ENCODE measurements at regions not wholly inside any gene's neighbourhood (a gene's known extent, or its start where the extent isn't known, plus 50 kb on each side); places are given as distances from the start of the nearest gene placed in this dataset.

- Histone ChIP-seq H2BK5ac (ENCODE audit: low read depth, low read length, poor library complexity, severe bottlenecking) (no peak overlapping the region), H2AK5ac (ENCODE audit: low read length, severe bottlenecking) (no peak overlapping the region), H3K79me1 (replicated peaks; ENCODE audit: low read length, poor library complexity, severe bottlenecking) (no peaks in the 10 kb centered on the region), H3K27ac (ENCODE audit: low read length, poor library complexity, severe bottlenecking) (no peak overlapping the region), H2AFZ (ENCODE audit: low read depth, low read length) (no peak overlapping the region), H3K4ac (ENCODE audit: low read depth in 1 of 2, low read length in 2 of 2) (no peak overlapping the region), H3K4me1 (ENCODE audit: control insufficient read depth, insufficient read depth, low read depth, low read length) (peaks cover 4% of the 10 kb centered on the region), H4K91ac (ENCODE audit: low read length) (no peak overlapping the region), H3K4me3 (ENCODE audit: insufficient read depth in 1 of 2, low read depth in 1 of 2, low read length in 2 of 2) (no peak overlapping the region), H3K14ac (ENCODE audit: low read length in 2 of 2) (no peak overlapping the region), H3K9ac (ENCODE audit: low read length) (no peak overlapping the region), H2BK120ac (ENCODE audit: low read depth, low read length) (no peak overlapping the region), H3K23ac (ENCODE audit: low read length in 2 of 2) (no peak overlapping the region), H3K18ac (ENCODE audit: low read depth in 1 of 2, low read length in 2 of 2) (no peak overlapping the region), H2BK12ac (ENCODE audit: low read length in 2 of 2) (no peak overlapping the region), H4K8ac (ENCODE audit: low read length) (no peak overlapping the region), H2BK15ac (ENCODE audit: low read depth, poor library complexity, severe bottlenecking) (no peak overlapping the region), H3K9me3 (ENCODE audit: control insufficient read depth, low read length) (no peaks in the 10 kb centered on the region), H3K27me3 (ENCODE audit: control insufficient read depth in 1 of 2, insufficient read depth in 1 of 2, low read length in 2 of 2) (peaks cover 0 to 3% of the 10 kb centered on the region in 2 experiments), H3K4me2 (ENCODE audit: low read length, poor library complexity, severe bottlenecking) (no peak overlapping the region), H3K36me3 (ENCODE audit: control insufficient read depth in 1 of 2, insufficient read depth in 2 of 2, low read depth in 1 of 2, low read length in 2 of 2) (no peaks in the 10 kb centered on the region)
- WGBS: 78% methylated on average over 10 of the region's 11 CpGs
- DNase-seq: no peak
Measured at GRCh38 chr6:14622085-14622484, 504.5 kb downstream of the CD83 start.

GRCh38 chr6:14622909-14623505 lies 505.4 kb downstream of the CD83 start:
- no peaks in the 10 kb centered on the region for H3K79me1 ChIP-seq (replicated peaks; ENCODE audit: low read length, poor library complexity, severe bottlenecking)
- no peak for DNase-seq
- no peak overlapping the region for H2AFZ ChIP-seq (ENCODE audit: low read depth, low read length)
- no peak overlapping the region for H3K4me2 ChIP-seq (ENCODE audit: low read length, poor library complexity, severe bottlenecking)
- H2BK5ac ChIP-seq (ENCODE audit: low read depth, low read length, poor library complexity, severe bottlenecking): no peak overlapping the region
- no peak overlapping the region for H3K4me3 ChIP-seq (ENCODE audit: insufficient read depth in 1 of 2, low read depth in 1 of 2, low read length in 2 of 2)
- H3K23ac ChIP-seq (ENCODE audit: low read length in 2 of 2): no peak overlapping the region
- H4K91ac ChIP-seq (ENCODE audit: low read length): no peak overlapping the region
- H3K36me3 ChIP-seq (ENCODE audit: control insufficient read depth in 1 of 2, insufficient read depth in 2 of 2, low read depth in 1 of 2, low read length in 2 of 2): no peaks in the 10 kb centered on the region
- no peak overlapping the region for H3K4ac ChIP-seq (ENCODE audit: low read depth in 1 of 2, low read length in 2 of 2)
- no peak overlapping the region for H3K27ac ChIP-seq (ENCODE audit: low read length, poor library complexity, severe bottlenecking)
- H3K18ac ChIP-seq (ENCODE audit: low read depth in 1 of 2, low read length in 2 of 2): no peak overlapping the region
- no peak overlapping the region for H2BK12ac ChIP-seq (ENCODE audit: low read length in 2 of 2)
- H3K14ac ChIP-seq (ENCODE audit: low read length in 2 of 2): no peak overlapping the region
- peaks cover 4% of the 10 kb centered on the region for H3K4me1 ChIP-seq (ENCODE audit: control insufficient read depth, insufficient read depth, low read depth, low read length)
- no peak overlapping the region for H3K9ac ChIP-seq (ENCODE audit: low read length)
- no peak overlapping the region for H2AK5ac ChIP-seq (ENCODE audit: low read length, severe bottlenecking)
- H3K9me3 ChIP-seq (ENCODE audit: control insufficient read depth, low read length): no peaks in the 10 kb centered on the region
- no peak overlapping the region for H2BK15ac ChIP-seq (ENCODE audit: low read depth, poor library complexity, severe bottlenecking)
- H3K27me3 ChIP-seq (ENCODE audit: control insufficient read depth in 1 of 2, insufficient read depth in 1 of 2, low read length in 2 of 2): peaks cover 0 to 3% of the 10 kb centered on the region in 2 experiments
- WGBS: 63% methylated on average over 5 of the region's 6 CpGs
- H4K8ac ChIP-seq (ENCODE audit: low read length): no peak overlapping the region
- H2BK120ac ChIP-seq (ENCODE audit: low read depth, low read length): no peak overlapping the region

- Histone ChIP-seq H3K27ac (ENCODE audit: low read length, poor library complexity, severe bottlenecking) (no peak overlapping the region), H2BK120ac (ENCODE audit: low read depth, low read length) (no peak overlapping the region), H3K9me3 (ENCODE audit: control insufficient read depth, low read length) (no peaks in the 10 kb centered on the region), H3K4ac (ENCODE audit: low read depth in 1 of 2, low read length in 2 of 2) (no peak overlapping the region), H3K79me1 (replicated peaks; ENCODE audit: low read length, poor library complexity, severe bottlenecking) (no peaks in the 10 kb centered on the region), H3K4me1 (ENCODE audit: control insufficient read depth, insufficient read depth, low read depth, low read length) (peaks cover 4% of the 10 kb centered on the region), H3K18ac (ENCODE audit: low read depth in 1 of 2, low read length in 2 of 2) (no peak overlapping the region), H2AK5ac (ENCODE audit: low read length, severe bottlenecking) (no peak overlapping the region), H2AFZ (ENCODE audit: low read depth, low read length) (no peak overlapping the region), H3K4me2 (ENCODE audit: low read length, poor library complexity, severe bottlenecking) (no peak overlapping the region), H3K9ac (ENCODE audit: low read length) (no peak overlapping the region), H3K14ac (ENCODE audit: low read length in 2 of 2) (no peak overlapping the region), H4K91ac (ENCODE audit: low read length) (no peak overlapping the region), H3K23ac (ENCODE audit: low read length in 2 of 2) (no peak overlapping the region), H2BK5ac (ENCODE audit: low read depth, low read length, poor library complexity, severe bottlenecking) (no peak overlapping the region), H2BK15ac (ENCODE audit: low read depth, poor library complexity, severe bottlenecking) (no peak overlapping the region), H2BK12ac (ENCODE audit: low read length in 2 of 2) (no peak overlapping the region), H3K4me3 (ENCODE audit: insufficient read depth in 1 of 2, low read depth in 1 of 2, low read length in 2 of 2) (no peak overlapping the region), H3K27me3 (ENCODE audit: control insufficient read depth in 1 of 2, insufficient read depth in 1 of 2, low read length in 2 of 2) (peaks cover 0 to 10% of the 10 kb centered on the region in 2 experiments), H3K36me3 (ENCODE audit: control insufficient read depth in 1 of 2, insufficient read depth in 2 of 2, low read depth in 1 of 2, low read length in 2 of 2) (no peaks in the 10 kb centered on the region), H4K8ac (ENCODE audit: low read length) (no peak overlapping the region)
- no peak for DNase-seq
- 83% methylated on average over 7 of the region's 8 CpGs for WGBS
Measured at GRCh38 chr6:14625173-14625895, 507.8 kb downstream of the CD83 start.

DNA sequence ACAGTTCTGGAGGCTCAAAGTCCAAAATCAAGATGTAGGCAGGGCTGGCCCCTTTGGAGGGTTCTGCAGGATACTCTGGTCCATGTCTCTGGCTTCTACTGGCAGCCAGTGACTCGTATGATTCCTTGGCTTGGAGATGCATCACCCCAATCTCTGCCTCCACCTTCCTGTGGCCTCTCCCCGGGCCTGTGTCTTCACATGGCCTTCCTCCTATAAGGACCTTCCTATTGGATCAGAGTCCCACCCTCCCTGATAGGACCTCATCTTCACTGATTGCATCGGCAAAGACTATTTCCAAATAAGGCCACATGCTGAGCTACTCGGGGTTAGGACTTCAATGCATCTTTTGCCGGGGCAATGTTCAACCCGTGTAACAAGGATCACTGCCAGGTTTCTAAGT lies 509.0 kb downstream of the CD83 start:
- WGBS: 93% methylated on average over 6 of the region's 6 CpGs
- H4K91ac ChIP-seq (ENCODE audit: low read length): no peak overlapping the region

More for the DNA sequence above, 509.0 kb downstream of the CD83 start:
- no peak overlapping the region for H2BK12ac ChIP-seq (ENCODE audit: low read length in 2 of 2)
- H2AFZ ChIP-seq (ENCODE audit: low read depth, low read length): no peak overlapping the region
- DNase-seq: no peak
- no peak overlapping the region for H3K14ac ChIP-seq (ENCODE audit: low read length in 2 of 2)
- H3K18ac ChIP-seq (ENCODE audit: low read depth in 1 of 2, low read length in 2 of 2): no peak overlapping the region
- H2BK5ac ChIP-seq (ENCODE audit: low read depth, low read length, poor library complexity, severe bottlenecking): no peak overlapping the region
- no peak overlapping the region for H3K23ac ChIP-seq (ENCODE audit: low read length in 2 of 2)
- no peaks in the 10 kb centered on the region for H3K9me3 ChIP-seq (ENCODE audit: control insufficient read depth, low read length)
- H3K9ac ChIP-seq (ENCODE audit: low read length): no peak overlapping the region
- H3K79me1 ChIP-seq (replicated peaks; ENCODE audit: low read length, poor library complexity, severe bottlenecking): no peaks in the 10 kb centered on the region
- no peak overlapping the region for H2BK120ac ChIP-seq (ENCODE audit: low read depth, low read length)
- H2AK5ac ChIP-seq (ENCODE audit: low read length, severe bottlenecking): no peak overlapping the region
- no peaks in the 10 kb centered on the region for H3K4me1 ChIP-seq (ENCODE audit: control insufficient read depth, insufficient read depth, low read depth, low read length)
- H2BK15ac ChIP-seq (ENCODE audit: low read depth, poor library complexity, severe bottlenecking): no peak overlapping the region
- no peak overlapping the region for H3K4me3 ChIP-seq (ENCODE audit: insufficient read depth in 1 of 2, low read depth in 1 of 2, low read length in 2 of 2)
- no peaks in the 10 kb centered on the region for H3K36me3 ChIP-seq (ENCODE audit: control insufficient read depth in 1 of 2, insufficient read depth in 2 of 2, low read depth in 1 of 2, low read length in 2 of 2)
- H3K27ac ChIP-seq (ENCODE audit: low read length, poor library complexity, severe bottlenecking): no peak overlapping the region
- H3K4me2 ChIP-seq (ENCODE audit: low read length, poor library complexity, severe bottlenecking): no peak overlapping the region
- H3K27me3 ChIP-seq (ENCODE audit: control insufficient read depth in 1 of 2, insufficient read depth in 1 of 2, low read length in 2 of 2): peaks cover 0 to 12% of the 10 kb centered on the region in 2 experiments
- no peak overlapping the region for H4K8ac ChIP-seq (ENCODE audit: low read length)
- H3K4ac ChIP-seq (ENCODE audit: low read depth in 1 of 2, low read length in 2 of 2): no peak overlapping the region

Data from mesenchymal stem cell (in vitro differentiated cells and primary cell).